ENCODE measurements at regions not wholly inside any gene's neighbourhood (a gene's known extent, or its start where the extent isn't known, plus 50 kb on each side); places are given as distances from the start of the nearest gene placed in this dataset.
"Not testable (repeated sequence)": the region's sequence is repeated elsewhere in the genome, so short reads cannot be mapped to it uniquely, and the experiment has no call there.

GRCh38 chr13:21882766-21883165 lies 211.9 kb downstream of the FGF9 start:
- DNase-seq: no peak

DNA sequence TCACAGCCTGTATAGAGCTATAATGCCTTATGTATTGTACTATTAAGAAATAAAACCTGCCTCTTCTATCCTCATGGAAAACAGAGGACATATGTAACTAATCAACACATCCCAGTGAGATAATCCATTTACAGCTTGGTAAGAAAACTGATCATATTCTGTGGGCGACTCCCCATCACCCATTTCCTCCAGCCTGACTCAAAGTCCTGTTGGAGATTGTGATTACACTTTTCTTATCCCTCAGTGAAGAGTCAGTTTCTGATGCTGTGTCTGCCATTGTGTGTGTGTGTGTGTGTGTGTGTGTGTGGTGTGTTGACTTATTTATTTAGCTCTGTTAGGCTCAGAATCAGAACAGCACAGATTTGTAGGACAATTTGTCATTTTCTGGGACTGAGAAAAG lies 212.8 kb downstream of the FGF9 start:
- DNase-seq: no peak

DNA sequence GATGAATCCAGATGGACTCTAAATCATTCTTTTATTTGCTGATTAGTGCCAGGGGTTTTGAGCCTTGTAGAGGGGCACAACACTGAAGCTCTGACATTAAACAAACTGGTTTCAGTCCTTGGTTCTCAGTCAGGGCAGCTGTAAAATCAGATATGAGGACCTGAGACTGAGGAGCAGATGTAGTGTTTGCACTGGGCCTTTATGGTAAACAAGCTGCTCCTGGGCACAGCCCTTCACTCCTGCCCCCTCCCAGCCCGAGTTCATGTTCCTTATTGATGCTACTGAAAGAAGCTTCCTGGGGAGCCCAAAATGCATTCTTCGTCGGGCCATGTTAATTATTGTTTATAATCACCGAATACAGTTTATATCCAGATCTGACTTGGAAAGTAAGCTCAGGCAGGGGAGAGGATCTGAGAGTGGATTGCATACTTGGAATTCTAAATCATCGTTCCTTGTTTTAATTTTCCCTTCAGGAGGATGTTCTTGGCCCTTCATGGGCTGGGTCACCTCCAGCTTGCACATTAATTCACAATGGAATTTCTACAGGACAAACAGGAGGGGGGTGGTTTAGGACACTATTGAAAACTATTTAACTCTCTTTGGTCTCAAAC lies 213.5 kb downstream of the FGF9 start:
- DNase-seq: no peak

DNA sequence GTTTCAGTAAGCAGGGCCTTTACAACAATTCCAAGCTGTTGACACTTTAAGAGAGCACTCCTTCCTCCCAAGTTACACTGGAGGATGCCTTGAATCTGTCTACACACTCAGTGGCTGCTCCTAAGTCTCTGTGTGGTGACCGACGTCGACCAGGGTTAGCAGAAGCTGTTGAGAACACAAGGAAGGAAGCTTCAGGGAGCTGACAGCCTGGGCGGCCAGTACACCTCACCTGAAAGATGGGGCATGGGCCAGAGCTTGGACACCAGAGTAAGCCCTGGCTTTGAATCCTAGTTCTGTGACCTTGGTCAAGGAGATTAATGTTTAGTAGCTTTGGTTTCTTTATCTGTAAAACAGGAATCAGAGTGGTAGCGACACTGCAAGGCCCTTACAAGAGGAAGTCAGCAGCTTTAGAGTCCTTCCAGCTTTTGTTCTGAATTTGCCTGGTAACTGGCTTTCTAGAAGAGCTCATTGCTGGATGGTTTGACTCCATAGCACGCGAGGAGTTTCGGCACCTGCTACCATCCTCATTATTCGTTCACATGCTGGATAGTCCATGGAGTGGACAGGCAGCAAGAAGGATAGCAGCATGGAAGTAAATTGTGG lies 214.2 kb downstream of the FGF9 start:
- DNase-seq: no peak

GRCh38 chr13:21885714-21886224 lies 214.9 kb downstream of the FGF9 start:
- DNase-seq: no peak

DNA sequence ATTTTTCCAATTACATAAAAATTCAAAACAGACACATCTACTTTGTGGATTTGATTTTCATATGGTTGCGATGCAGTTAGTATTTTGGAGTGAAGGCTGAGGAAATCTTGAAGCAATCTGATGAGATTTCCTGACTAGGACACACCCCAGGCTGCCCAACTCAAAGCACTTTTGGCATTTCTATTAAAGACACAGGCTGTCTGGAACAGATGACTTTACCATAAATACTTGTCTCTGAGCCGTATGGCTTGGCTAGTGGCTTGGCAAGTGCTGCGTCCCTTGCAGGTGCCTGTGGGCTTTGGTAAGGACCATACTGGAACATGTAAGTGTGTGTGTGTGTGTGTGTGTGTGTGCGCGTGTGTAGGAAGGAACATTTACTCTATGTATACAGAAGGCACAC lies 218.8 kb downstream of the FGF9 start:
- no peak for DNase-seq

- DNase-seq: not testable (repeated sequence)
Measured at GRCh38 chr13:21890220-21890619, 219.3 kb downstream of the FGF9 start.

GRCh38 chr13:21894091-21894490 lies 223.2 kb downstream of the FGF9 start:
- no peak for DNase-seq

DNA sequence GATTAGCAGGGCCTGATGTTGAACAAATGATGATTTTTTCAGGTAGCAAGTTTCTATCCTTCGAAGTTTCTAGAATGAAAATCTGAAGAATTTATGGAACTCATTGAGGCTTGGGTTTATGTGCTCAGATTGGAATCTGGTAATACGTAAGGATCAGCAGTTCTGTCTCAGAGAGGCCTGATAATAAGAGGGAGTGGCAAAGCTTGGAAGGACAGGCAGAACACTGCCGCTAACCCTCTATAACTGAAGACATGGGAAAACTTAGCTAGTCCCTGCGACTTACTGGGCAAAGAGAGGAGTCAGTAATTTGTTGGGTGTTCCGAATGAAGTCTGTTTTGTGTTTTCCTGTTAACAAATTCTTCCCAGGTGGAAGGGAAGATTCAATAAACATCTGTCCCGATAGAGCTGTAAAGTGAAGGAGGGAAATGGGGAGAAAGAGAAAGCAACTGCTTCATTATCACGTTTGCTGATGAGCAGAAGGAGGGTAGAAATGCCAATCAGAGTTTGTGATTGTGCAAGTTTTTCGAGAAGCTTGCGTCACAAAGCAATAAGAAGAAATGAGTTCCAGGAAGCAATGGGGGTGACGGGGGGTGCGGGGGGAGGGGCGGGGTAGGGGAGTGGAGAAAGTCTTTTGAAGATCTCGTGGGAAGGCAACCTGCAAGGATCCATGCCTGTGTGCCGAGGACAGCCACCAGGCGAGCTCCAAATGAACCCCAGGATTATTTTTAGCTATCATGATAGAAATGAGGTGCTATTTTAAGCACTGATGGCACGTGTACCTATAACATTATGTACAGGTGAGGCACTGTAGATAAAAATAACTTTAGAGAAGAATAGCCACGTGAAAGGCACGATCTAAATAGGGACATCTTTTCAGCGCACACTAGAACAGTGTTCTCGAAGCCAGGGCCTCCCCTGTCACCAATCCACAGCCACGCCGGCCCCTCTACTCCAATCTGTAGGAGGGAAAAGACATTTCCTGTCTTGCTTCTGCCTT lies 224.1 kb downstream of the FGF9 start:
- no peak for DNase-seq

GRCh38 chr13:21895779-21896178 lies 224.9 kb downstream of the FGF9 start:
- DNase-seq: no peak

DNA sequence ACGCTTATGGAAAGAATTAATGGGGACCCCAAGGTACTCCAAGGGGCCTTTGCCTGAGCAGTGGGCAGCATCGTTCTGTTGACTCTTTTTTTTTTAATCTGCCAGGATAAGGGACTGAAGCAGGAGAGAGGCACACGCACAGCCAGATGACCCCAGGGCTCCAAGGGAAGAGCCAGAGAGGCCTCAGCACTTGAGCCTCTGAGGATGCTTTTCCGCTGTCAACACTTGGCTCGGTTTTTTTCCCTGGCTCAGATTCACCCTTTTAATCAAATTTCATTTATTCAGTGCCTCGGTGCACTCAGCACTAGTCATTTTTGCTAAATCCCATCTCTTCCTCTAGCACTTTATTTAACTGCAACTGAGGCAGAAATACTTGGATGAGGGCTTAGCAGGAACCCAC lies 226.3 kb downstream of the FGF9 start:
- no peak for DNase-seq

DNA sequence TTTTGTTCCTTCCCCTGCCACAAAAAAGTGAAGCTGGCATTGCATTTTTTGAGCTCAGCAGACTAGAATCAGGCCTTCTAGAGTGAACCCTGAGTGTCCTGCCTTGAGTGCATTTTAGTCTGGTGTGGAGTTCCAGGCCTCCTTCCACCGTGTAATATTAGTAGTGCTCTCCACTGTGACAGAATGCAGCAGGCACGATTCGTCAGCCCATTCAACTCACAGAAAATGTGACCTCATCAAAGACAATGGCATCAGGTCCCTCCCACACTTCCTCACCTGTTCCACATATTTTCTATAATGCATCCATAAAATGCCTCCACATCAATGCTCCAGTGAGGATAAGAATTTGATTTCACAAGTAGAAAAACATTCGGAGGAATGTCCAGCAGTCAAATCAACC lies 227.6 kb downstream of the FGF9 start:
- DNase-seq: no peak

DNA sequence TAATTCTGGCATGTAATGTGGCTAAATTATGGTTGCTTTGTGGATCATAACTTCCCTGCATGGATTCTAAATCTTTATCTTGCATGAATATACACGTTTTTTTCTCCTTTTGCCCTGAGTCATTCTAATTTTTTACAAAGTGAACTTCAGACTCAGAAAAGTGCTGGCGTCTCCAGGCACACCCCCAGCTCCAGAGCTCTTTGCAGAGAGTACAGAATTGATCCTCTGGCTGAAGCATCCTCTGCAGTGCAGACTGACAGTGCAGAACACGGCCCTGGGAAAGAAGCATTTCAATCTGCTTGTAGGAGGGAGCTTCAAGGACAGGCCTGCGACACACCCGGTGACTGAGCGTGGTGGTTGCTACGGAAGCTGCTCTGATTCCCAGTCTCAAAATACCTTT lies 228.1 kb downstream of the FGF9 start:
- no peak for DNase-seq

GRCh38 chr13:21901336-21901735 lies 230.5 kb downstream of the FGF9 start:
- no peak for DNase-seq

GRCh38 chr13:21901811-21902708 lies 231.2 kb downstream of the FGF9 start:
- DNase-seq: no peak

- DNase-seq: no peak
Measured at GRCh38 chr13:21902709-21903098, 231.8 kb downstream of the FGF9 start.

- DNase-seq: no peak
Measured at GRCh38 chr13:21905486-21905885, 234.6 kb downstream of the FGF9 start.

DNA sequence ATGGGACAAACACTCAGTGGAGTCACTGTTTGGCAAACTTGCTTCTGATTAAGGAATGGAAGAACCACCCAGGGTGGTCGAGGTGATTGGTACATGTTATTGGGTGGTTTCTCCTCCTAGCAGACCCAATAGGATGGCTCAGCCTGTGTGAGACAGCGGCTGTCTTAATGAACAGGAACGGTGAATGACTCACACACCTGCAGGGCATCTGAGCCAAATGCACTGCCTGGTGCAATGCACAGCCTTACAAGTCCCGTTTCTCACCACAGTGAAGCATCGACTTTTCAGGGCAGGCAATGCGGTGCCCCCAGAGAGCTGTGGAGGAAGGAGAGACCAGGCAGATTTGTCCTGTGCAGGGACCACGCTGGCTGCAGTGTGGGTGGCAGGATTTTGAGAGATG lies 238.5 kb downstream of the FGF9 start:
- DNase-seq: no peak

- no peak for DNase-seq
Measured at GRCh38 chr13:21910546-21910945, 239.7 kb downstream of the FGF9 start.

- DNase-seq: no peak
Measured at GRCh38 chr13:21911646-21912298, 240.9 kb downstream of the FGF9 start.

GRCh38 chr13:21913010-21913409 lies 242.1 kb downstream of the FGF9 start:
- peak; percentile 45 for DNase-seq

Data from NCI-H524 (cell line).